Limb (tissue), 2 donors: ENCODE measurements at regions not wholly inside any gene's neighbourhood (a gene's known extent, or its start where the extent isn't known, plus 50 kb on each side); places are given as distances from the start of the nearest gene placed in this dataset.
A peak's percentile ranks its signal among the peaks of the same experiment; 100 is the strongest.

Experiments
- DNase-seq, 2 donors: peaks; one replicate each; pipeline ENCODE4 v3.0.0-alpha.2; 2016; ENCODE audit errors: extremely low spot score in 2 of 2

GRCh38 chr2:44825702-44826101 is 115.8 kb upstream of the SIX3 start:
- no peak for DNase-seq

GRCh38 chr2:44826601-44827000 is 114.9 kb upstream of the SIX3 start:
- no peak for DNase-seq

- no peak for DNase-seq
These were observed 111.7 kb upstream of the SIX3 start for GRCh38 chr2:44829771-44830170.

GRCh38 chr2:44833171-44834069 is 108.1 kb upstream of the SIX3 start:
- no peak for DNase-seq

GRCh38 chr2:44834656-44835055 is 106.8 kb upstream of the SIX3 start:
- DNase-seq, result no peak

GRCh38 chr2:44836174-44836573 is 105.3 kb upstream of the SIX3 start:
- DNase-seq, result no peak

GRCh38 chr2:44836916-44837315 is 104.6 kb upstream of the SIX3 start:
- no peak for DNase-seq

GRCh38 chr2:44838116-44838790 is 103.2 kb upstream of the SIX3 start:
- no peak for DNase-seq

- no peak for DNase-seq
These were observed 102.1 kb upstream of the SIX3 start for GRCh38 chr2:44839370-44839769.

- DNase-seq, result no peak
These were observed 101.6 kb upstream of the SIX3 start for GRCh38 chr2:44839771-44840502.

- DNase-seq, result no peak
These were observed 101.0 kb upstream of the SIX3 start for GRCh38 chr2:44840503-44840850.

- DNase-seq, result no peak
These were observed 98.4 kb upstream of the SIX3 start for GRCh38 chr2:44843086-44843485.

- DNase-seq, result no peak
These were observed 97.7 kb upstream of the SIX3 start for GRCh38 chr2:44843641-44844310.

GRCh38 chr2:44844651-44845270 is 96.7 kb upstream of the SIX3 start:
- DNase-seq, result no peak

GRCh38 chr2:44848026-44848425 is 93.5 kb upstream of the SIX3 start:
- no peak for DNase-seq

GRCh38 chr2:44850016-44850415 is 91.5 kb upstream of the SIX3 start:
- DNase-seq, result no peak

GRCh38 chr2:44851518-44851917 is 90.0 kb upstream of the SIX3 start:
- DNase-seq, result no peak

- no peak for DNase-seq
These were observed 88.9 kb upstream of the SIX3 start for GRCh38 chr2:44852594-44852993.

- DNase-seq, result no peak
These were observed 82.2 kb upstream of the SIX3 start for GRCh38 chr2:44859337-44859736.

GRCh38 chr2:44866152-44866551 is 75.3 kb upstream of the SIX3 start:
- no peak for DNase-seq

- peak in 1 of 2 donors; percentile 46 for DNase-seq
These were observed 71.7 kb upstream of the SIX3 start for GRCh38 chr2:44869761-44870160.
